ENCODE measurements at regions not wholly inside any gene's neighbourhood (a gene's known extent, or its start where the extent isn't known, plus 50 kb on each side); places are given as distances from the start of the nearest gene placed in this dataset.
"Not testable (repeated sequence)": the region's sequence is repeated elsewhere in the genome, so short reads cannot be mapped to it uniquely, and the experiment has no call there.

GRCh38 chr5:29469581-29469980 lies 1723.9 kb upstream of the CDH6 start:
- Histone ChIP-seq H3K4me1 (ENCODE audit: insufficient read depth, low read length) (no peaks in the 10 kb centered on the region), H3K27me3 (ENCODE audit: control insufficient read depth in 1 of 2, insufficient read depth in 2 of 2, low read length in 2 of 2) (no peaks in the 10 kb centered on the region), H3K27ac (ENCODE audit: low read depth in 1 of 2, low read length in 2 of 2) (no peak overlapping the region), H3K9me3 (ENCODE audit: control insufficient read depth in 1 of 2, insufficient read depth in 1 of 2, low read length in 2 of 2) (peaks cover 0 to 16% of the 10 kb centered on the region in 2 experiments), H3K4me3 (ENCODE audit: low read length) (no peak overlapping the region), H3K36me3 (ENCODE audit: insufficient read depth, low read length) (no peaks in the 10 kb centered on the region)
- no peaks in the 10 kb centered on the region for H3K4me1 Mint-ChIP-seq (ENCODE audit: low read depth)
- ATAC-seq (ENCODE audit: poor library complexity) (no peak), DNase-seq (no peak)
- no peak overlapping the region for H3K4me3 Mint-ChIP-seq
- H3K27ac Mint-ChIP-seq: no peak overlapping the region
- H3K36me3 Mint-ChIP-seq (ENCODE audit: low read depth): no peaks in the 10 kb centered on the region
- CTCF ChIA-PET: no interaction called here
- peaks cover 22% of the 10 kb centered on the region for H3K9me3 Mint-ChIP-seq
- POLR2A ChIA-PET: no interaction called here
- no peak for TF ChIP-seq CTCF (IDR thresholded peaks at IDR 0.05)
- intact Hi-C loops (cut with DNase I, micrococcal nuclease): no loop called here
- no peaks in the 10 kb centered on the region for H3K27me3 Mint-ChIP-seq

GRCh38 chr5:29462241-29462640 lies 1731.2 kb upstream of the CDH6 start:
- Mint-ChIP-seq H3K27ac (no peak overlapping the region), H3K36me3 (ENCODE audit: low read depth) (no peaks in the 10 kb centered on the region), H3K27me3 (no peaks in the 10 kb centered on the region), H3K4me3 (no peak overlapping the region), H3K9me3 (peaks cover 6% of the 10 kb centered on the region), H3K4me1 (ENCODE audit: low read depth) (no peaks in the 10 kb centered on the region)
- POLR2A ChIA-PET: no interaction called here
- no peak for DNase-seq
- ATAC-seq (ENCODE audit: poor library complexity): no peak
- H3K36me3 ChIP-seq (ENCODE audit: insufficient read depth, low read length): no peaks in the 10 kb centered on the region
- CTCF ChIA-PET: no interaction called here
- peaks cover 0 to 12% of the 10 kb centered on the region in 2 experiments for H3K9me3 ChIP-seq (ENCODE audit: control insufficient read depth in 1 of 2, insufficient read depth in 1 of 2, low read length in 2 of 2)
- no peak overlapping the region for H3K27ac ChIP-seq (ENCODE audit: low read depth in 1 of 2, low read length in 2 of 2)
- no peak for TF ChIP-seq CTCF (IDR thresholded peaks at IDR 0.05)
- H3K4me3 ChIP-seq (ENCODE audit: low read length): no peak overlapping the region
- no peaks in the 10 kb centered on the region for H3K4me1 ChIP-seq (ENCODE audit: insufficient read depth, low read length)
- intact Hi-C loops (cut with DNase I, micrococcal nuclease): no loop called here
- H3K27me3 ChIP-seq (ENCODE audit: control insufficient read depth in 1 of 2, insufficient read depth in 2 of 2, low read length in 2 of 2): no peaks in the 10 kb centered on the region

- TF ChIP-seq CTCF (IDR thresholded peaks at IDR 0.05): no peak
- H3K4me1 Mint-ChIP-seq (ENCODE audit: low read depth): no peaks in the 10 kb centered on the region
- H3K4me3 ChIP-seq (ENCODE audit: low read length): no peak overlapping the region
- H3K27me3 Mint-ChIP-seq: no peaks in the 10 kb centered on the region
- H3K4me3 Mint-ChIP-seq: no peak overlapping the region
- peaks cover 2% of the 10 kb centered on the region for H3K9me3 Mint-ChIP-seq
- DNase-seq: no peak
- intact Hi-C loops (cut with DNase I, micrococcal nuclease): no loop called here
- peaks cover 0 to 12% of the 10 kb centered on the region in 2 experiments for H3K9me3 ChIP-seq (ENCODE audit: control insufficient read depth in 1 of 2, insufficient read depth in 1 of 2, low read length in 2 of 2)
- no peaks in the 10 kb centered on the region for H3K36me3 Mint-ChIP-seq (ENCODE audit: low read depth)
- no peaks in the 10 kb centered on the region for H3K36me3 ChIP-seq (ENCODE audit: insufficient read depth, low read length)
- ChIA-PET POLR2A (no interaction called here), CTCF (no interaction called here)
- H3K4me1 ChIP-seq (ENCODE audit: insufficient read depth, low read length): no peaks in the 10 kb centered on the region
- H3K27ac ChIP-seq (ENCODE audit: low read depth in 1 of 2, low read length in 2 of 2): no peak overlapping the region
- no peak for ATAC-seq (ENCODE audit: poor library complexity)
- no peak overlapping the region for H3K27ac Mint-ChIP-seq
- H3K27me3 ChIP-seq (ENCODE audit: control insufficient read depth in 1 of 2, insufficient read depth in 2 of 2, low read length in 2 of 2): no peaks in the 10 kb centered on the region
These were observed 1732.4 kb upstream of the CDH6 start for GRCh38 chr5:29460971-29461559.

- ATAC-seq (ENCODE audit: poor library complexity); H3K9me3 ChIP-seq (ENCODE audit: control insufficient read depth in 1 of 2, insufficient read depth in 1 of 2, low read length in 2 of 2); H3K4me1 ChIP-seq (ENCODE audit: insufficient read depth, low read length); H3K27me3 Mint-ChIP-seq; H3K4me1 Mint-ChIP-seq (ENCODE audit: low read depth); H3K27ac Mint-ChIP-seq; DNase-seq; H3K27me3 ChIP-seq (ENCODE audit: control insufficient read depth in 1 of 2, insufficient read depth in 2 of 2, low read length in 2 of 2); H3K4me3 ChIP-seq (ENCODE audit: low read length); H3K4me3 Mint-ChIP-seq; H3K9me3 Mint-ChIP-seq; intact Hi-C loops (cut with DNase I, micrococcal nuclease); CTCF ChIA-PET; POLR2A ChIA-PET; H3K36me3 ChIP-seq (ENCODE audit: insufficient read depth, low read length); H3K27ac ChIP-seq (ENCODE audit: low read depth in 1 of 2, low read length in 2 of 2); H3K36me3 Mint-ChIP-seq (ENCODE audit: low read depth): not testable (repeated sequence)
These were observed 1742.5 kb upstream of the CDH6 start for GRCh38 chr5:29451004-29451403.

Measured in CD4-positive, alpha-beta T cell (primary cell).